Peyer's patch (tissue), 4 donors: ENCODE measurements at regions not wholly inside any gene's neighbourhood (a gene's known extent, or its start where the extent isn't known, plus 50 kb on each side); places are given as distances from the start of the nearest gene placed in this dataset.

Experiments
- DNase-seq, 3 donors: peaks; one replicate each; pipeline ENCODE4 v3.0.0-alpha.2; 2017 to 2019
- H3K27ac ChIP-seq, 4 donors: fragments of 200-600 bp; sonication (generic); one replicate each; pipeline ENCODE4 v1.5.1; 2016 to 2019
- H3K27me3 ChIP-seq, 2 donors: fragments of 200-600 bp; sonication (generic); one replicate each; pipeline ENCODE4 v1.5.1; 2019
- H3K36me3 ChIP-seq, 3 donors: fragments of 200-600 bp; sonication (generic); one replicate each; pipeline ENCODE4 v1.5.1; 2016 to 2019
- H3K4me1 ChIP-seq, 4 donors: fragments of 200-600 bp; sonication (generic); one replicate each; pipeline ENCODE4 v1.5.1; 2016 to 2019
- H3K4me3 ChIP-seq, 4 donors: fragments of 200-600 bp; sonication (generic); 1 replicate in 3 of 4; 2 replicates in 1 of 4; pipeline ENCODE4 v1.5.1; 2016 to 2019; ENCODE audit warnings: mild to moderate bottlenecking in 1 of 4
- H3K9me3 ChIP-seq, 4 donors: fragments of 200-600 bp; sonication (generic); one replicate each; pipeline ENCODE4 v1.5.1; 2016 to 2019; ENCODE audit warnings: mild to moderate bottlenecking in 1 of 4
- POLR2A ChIP-seq, 2 donors: fragments of 450-650 bp; IDR thresholded peaks; one replicate each; pipeline ENCODE4 v1.5.1; 2017; ENCODE audit warnings: antibody characterized with exemption in 2 of 2, mild to moderate bottlenecking in 2 of 2, moderate library complexity in 2 of 2
- TF ChIP-seq, protein P1 (sequence below), 6 experiments: fragments of 450-650 bp in 4 of 6; fragments of 200-600 bp in 2 of 6; sonication (generic) in 1 of 6; IDR thresholded peaks; one replicate each; pipeline ENCODE4 v1.5.1; 2017 to 2019; ENCODE audit warnings: antibody characterized with exemption in 6 of 6, mild to moderate bottlenecking in 3 of 6, moderate library complexity in 1 of 6

DNA sequence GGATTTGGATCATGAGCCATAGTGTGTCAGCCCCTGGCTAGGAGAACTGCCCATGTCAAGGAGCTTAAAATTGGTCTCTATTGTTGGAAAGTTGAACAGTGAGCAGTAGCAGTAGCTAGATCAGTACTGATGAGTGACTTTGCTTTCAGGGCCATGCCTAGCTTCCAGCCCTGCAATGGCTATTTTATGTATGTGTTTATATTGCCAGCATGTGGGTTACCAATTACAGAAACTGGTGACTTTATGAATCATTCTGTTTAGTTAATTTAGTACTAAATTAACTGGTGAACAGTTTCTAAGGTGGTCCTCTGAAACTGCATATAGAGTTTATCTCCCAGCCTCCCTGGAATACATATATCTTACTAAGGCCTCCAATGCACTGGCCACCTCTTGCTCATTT is 908.1 kb upstream of the ALCAM start:
- Histone ChIP-seq H3K4me3 (no peak overlapping the region), H3K36me3 (no peaks in the 10 kb centered on the region), H3K27me3 (no peaks in the 10 kb centered on the region), H3K27ac (no peak overlapping the region), H3K9me3 (no peaks in the 10 kb centered on the region), H3K4me1 (no peaks in the 10 kb centered on the region)
- no peak for TF ChIP-seq POLR2A (IDR thresholded peaks at IDR 0.05)
- TF ChIP-seq, protein P1, sequence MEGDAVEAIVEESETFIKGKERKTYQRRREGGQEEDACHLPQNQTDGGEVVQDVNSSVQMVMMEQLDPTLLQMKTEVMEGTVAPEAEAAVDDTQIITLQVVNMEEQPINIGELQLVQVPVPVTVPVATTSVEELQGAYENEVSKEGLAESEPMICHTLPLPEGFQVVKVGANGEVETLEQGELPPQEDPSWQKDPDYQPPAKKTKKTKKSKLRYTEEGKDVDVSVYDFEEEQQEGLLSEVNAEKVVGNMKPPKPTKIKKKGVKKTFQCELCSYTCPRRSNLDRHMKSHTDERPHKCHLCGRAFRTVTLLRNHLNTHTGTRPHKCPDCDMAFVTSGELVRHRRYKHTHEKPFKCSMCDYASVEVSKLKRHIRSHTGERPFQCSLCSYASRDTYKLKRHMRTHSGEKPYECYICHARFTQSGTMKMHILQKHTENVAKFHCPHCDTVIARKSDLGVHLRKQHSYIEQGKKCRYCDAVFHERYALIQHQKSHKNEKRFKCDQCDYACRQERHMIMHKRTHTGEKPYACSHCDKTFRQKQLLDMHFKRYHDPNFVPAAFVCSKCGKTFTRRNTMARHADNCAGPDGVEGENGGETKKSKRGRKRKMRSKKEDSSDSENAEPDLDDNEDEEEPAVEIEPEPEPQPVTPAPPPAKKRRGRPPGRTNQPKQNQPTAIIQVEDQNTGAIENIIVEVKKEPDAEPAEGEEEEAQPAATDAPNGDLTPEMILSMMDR (IDR thresholded peaks at IDR 0.05) = no peak
- DNase-seq = no peak

DNA sequence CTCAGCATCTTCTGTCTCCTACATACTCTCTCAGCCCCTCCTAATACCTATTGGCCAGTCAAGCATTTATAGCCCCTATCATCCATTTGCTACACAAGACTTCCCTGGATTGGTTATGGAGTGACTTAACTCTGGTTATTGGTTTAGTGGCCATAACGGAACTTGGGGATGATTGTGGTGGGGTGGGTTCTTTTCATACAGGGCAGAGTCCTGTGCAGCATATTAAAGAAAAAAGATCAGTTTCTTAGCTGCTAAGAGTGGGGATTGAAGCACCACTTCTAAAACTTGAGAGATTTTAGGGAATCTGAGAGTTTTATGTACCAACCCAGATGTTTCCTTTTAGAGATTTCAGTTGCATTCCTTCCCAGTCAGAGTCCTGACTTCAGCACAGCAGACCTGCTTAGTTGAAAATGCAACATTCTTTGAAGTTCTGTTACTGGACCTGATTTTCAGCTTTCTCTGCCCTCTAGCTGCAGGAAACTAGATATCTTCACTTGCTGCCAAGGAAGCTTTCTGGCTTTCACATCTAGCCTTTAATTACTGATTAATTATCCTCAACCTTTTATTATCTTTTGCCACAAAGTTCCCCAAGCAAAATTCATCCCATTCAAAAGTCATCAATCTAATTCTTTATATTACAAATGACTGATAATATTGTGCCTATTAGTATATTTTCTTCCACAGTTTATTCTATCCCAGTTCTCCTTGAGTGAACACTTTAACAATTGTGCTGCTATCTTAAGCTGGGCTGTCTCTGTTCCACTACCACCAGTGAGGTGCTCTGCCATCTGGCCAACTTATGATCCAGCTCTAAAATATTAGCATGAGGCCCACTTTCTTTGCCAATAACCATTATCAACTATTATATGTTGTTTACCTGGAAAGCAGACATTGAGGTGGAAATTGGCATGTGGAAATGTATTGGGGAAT is 906.0 kb upstream of the ALCAM start:
- no peak for DNase-seq
- H3K27ac ChIP-seq = no peak overlapping the region
- TF ChIP-seq, protein P1 (IDR thresholded peaks at IDR 0.05) = no peak
- TF ChIP-seq POLR2A (IDR thresholded peaks at IDR 0.05) = no peak
- H3K4me3 ChIP-seq = no peak overlapping the region
- H3K9me3 ChIP-seq = no peaks in the 10 kb centered on the region
- H3K4me1 ChIP-seq = no peaks in the 10 kb centered on the region
- H3K36me3 ChIP-seq = no peaks in the 10 kb centered on the region
- H3K27me3 ChIP-seq = no peaks in the 10 kb centered on the region

DNA sequence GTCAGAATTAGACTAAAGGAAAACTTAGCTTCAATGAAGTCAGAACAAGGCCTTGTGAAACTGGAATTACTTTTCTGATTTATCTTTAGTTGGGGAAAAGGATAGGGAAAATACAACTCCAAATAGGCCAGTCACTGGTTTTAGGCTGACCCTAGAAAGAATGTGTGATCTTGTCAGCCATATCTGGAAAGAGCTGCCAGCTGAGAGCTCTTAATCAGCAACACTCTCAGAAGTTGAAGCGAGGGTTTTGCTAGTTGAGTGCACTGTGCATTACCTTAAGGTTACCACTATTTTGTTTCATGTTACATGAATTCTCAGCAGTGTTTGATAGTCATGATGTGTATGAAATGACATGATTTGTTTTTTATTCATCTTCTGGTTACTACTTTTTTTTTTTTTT is 905.3 kb upstream of the ALCAM start:
- Histone ChIP-seq H3K4me1 (no peaks in the 10 kb centered on the region), H3K27ac (no peak overlapping the region), H3K4me3 (no peak overlapping the region), H3K27me3 (no peaks in the 10 kb centered on the region), H3K36me3 (no peaks in the 10 kb centered on the region), H3K9me3 (peaks cover 0 to 3% (median 0%) of the 10 kb centered on the region in 4 donors)
- TF ChIP-seq POLR2A (IDR thresholded peaks at IDR 0.05) = no peak
- TF ChIP-seq, protein P1 (IDR thresholded peaks at IDR 0.05) = no peak
- no peak for DNase-seq

DNA sequence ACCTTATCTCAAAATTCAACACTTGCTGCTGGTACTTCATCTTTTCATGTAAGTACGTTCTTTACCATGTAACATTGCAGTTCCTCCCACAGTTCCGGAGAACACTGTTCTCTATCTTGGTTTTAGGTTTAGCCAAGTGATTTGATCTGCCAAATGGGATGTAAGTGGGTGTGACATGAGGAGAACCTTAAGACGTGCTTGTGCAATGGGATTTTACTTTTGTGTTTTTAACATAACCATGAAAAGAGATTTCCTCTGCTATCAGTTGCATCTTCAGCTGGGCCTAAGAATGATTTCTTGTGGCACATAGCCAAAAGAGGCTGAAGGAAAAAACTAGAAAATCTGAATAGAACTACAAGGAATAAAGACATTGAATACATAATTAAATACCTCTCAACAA is 894.5 kb upstream of the ALCAM start:
- Histone ChIP-seq H3K36me3 (no peaks in the 10 kb centered on the region), H3K4me1 (no peaks in the 10 kb centered on the region), H3K27ac (no peak overlapping the region), H3K4me3 (no peak overlapping the region), H3K27me3 (no peaks in the 10 kb centered on the region), H3K9me3 (peaks cover 0 to 6% (median 0%) of the 10 kb centered on the region in 4 donors)
- TF ChIP-seq POLR2A (IDR thresholded peaks at IDR 0.05) = no peak
- TF ChIP-seq, protein P1 (IDR thresholded peaks at IDR 0.05) = no peak
- DNase-seq = no peak

DNA sequence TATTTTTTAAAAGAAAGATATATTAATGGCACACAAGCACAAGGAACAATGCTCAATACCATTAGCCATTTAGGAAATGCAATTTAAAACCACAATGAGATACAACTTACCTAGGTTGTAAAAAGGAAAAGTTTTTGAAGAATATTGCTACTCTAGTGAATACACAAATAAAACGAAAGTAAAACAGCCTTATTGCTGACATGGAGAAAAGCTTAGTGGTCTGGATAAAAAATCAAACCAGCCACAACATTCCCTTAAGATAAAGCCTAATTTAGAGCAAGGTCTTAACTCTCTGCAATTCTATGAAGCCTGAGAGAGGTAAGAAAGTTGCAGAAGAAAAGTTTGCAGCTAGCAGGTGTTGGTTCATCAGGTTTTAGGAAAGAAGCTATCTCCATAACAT is 892.7 kb upstream of the ALCAM start:
- Histone ChIP-seq H3K36me3 (no peaks in the 10 kb centered on the region), H3K27ac (no peak overlapping the region), H3K27me3 (no peaks in the 10 kb centered on the region), H3K9me3 (peaks cover 0 to 6% (median 0%) of the 10 kb centered on the region in 4 donors), H3K4me1 (no peaks in the 10 kb centered on the region), H3K4me3 (no peak overlapping the region)
- TF ChIP-seq, protein P1 (IDR thresholded peaks at IDR 0.05) = no peak
- no peak for TF ChIP-seq POLR2A (IDR thresholded peaks at IDR 0.05)
- no peak for DNase-seq
